NCI-H187 (cell line): ENCODE measurements at regions not wholly inside any gene's neighbourhood (a gene's known extent, or its start where the extent isn't known, plus 50 kb on each side); places are given as distances from the start of the nearest gene placed in this dataset.

ENCODE experiments used
- DNase-seq, 2 experiments: peaks; one replicate each; lab custom pipeline; 2025; lab: John Stamatoyannopoulos, UW

GRCh38 chr14:27386391-27386790, 788.6 kb upstream of the NOVA1 start:
- no peak for DNase-seq

- DNase-seq: no peak
Measured at GRCh38 chr14:27387463-27387862, 789.6 kb upstream of the NOVA1 start.

- no peak for DNase-seq
Measured at GRCh38 chr14:27389402-27389801, 791.6 kb upstream of the NOVA1 start.

- DNase-seq: no peak
Measured at GRCh38 chr14:27390155-27390554, 792.3 kb upstream of the NOVA1 start.

GRCh38 chr14:27391331-27391730, 793.5 kb upstream of the NOVA1 start:
- no peak for DNase-seq

- DNase-seq: no peak
Measured at GRCh38 chr14:27392153-27392552, 794.3 kb upstream of the NOVA1 start.

GRCh38 chr14:27409944-27410343, 812.1 kb upstream of the NOVA1 start:
- DNase-seq: no peak

GRCh38 chr14:27410981-27411380, 813.1 kb upstream of the NOVA1 start:
- DNase-seq: no peak

GRCh38 chr14:27427796-27428195, 830.0 kb upstream of the NOVA1 start:
- DNase-seq: no peak

- no peak for DNase-seq
Measured at GRCh38 chr14:27435923-27436670, 838.3 kb upstream of the NOVA1 start.

- DNase-seq: no peak
Measured at GRCh38 chr14:27484633-27485032, 886.8 kb upstream of the NOVA1 start.

GRCh38 chr14:27485193-27485592, 887.4 kb upstream of the NOVA1 start:
- DNase-seq: no peak

- no peak for DNase-seq
Measured at GRCh38 chr14:27506272-27506671, 908.4 kb upstream of the NOVA1 start.

- no peak for DNase-seq
Measured at GRCh38 chr14:27528328-27528727, 930.5 kb upstream of the NOVA1 start.

- DNase-seq: no peak
Measured at GRCh38 chr14:27536748-27537147, 938.9 kb upstream of the NOVA1 start.

- no peak for DNase-seq
Measured at GRCh38 chr14:27546111-27546510, 948.3 kb upstream of the NOVA1 start.

GRCh38 chr14:27553790-27554189, 956.0 kb upstream of the NOVA1 start:
- no peak for DNase-seq

- no peak for DNase-seq
Measured at GRCh38 chr14:27557445-27557844, 959.6 kb upstream of the NOVA1 start.

GRCh38 chr14:27559848-27560247, 962.0 kb upstream of the NOVA1 start:
- no peak for DNase-seq

- no peak for DNase-seq
Measured at GRCh38 chr14:27566843-27567382, 969.1 kb upstream of the NOVA1 start.

- no peak for DNase-seq
Measured at GRCh38 chr14:27573018-27573417, 975.2 kb upstream of the NOVA1 start.

- DNase-seq: no peak
Measured at GRCh38 chr14:27587103-27587502, 989.3 kb upstream of the NOVA1 start.

- DNase-seq: no peak
Measured at GRCh38 chr14:27605282-27605681, 1007.4 kb upstream of the NOVA1 start.

GRCh38 chr14:27608377-27608776, 1010.5 kb upstream of the NOVA1 start:
- DNase-seq: no peak
